Left renal pelvis (tissue), 4 donors: ENCODE measurements at regions not wholly inside any gene's neighbourhood (a gene's known extent, or its start where the extent isn't known, plus 50 kb on each side); places are given as distances from the start of the nearest gene placed in this dataset.

Experiments
- DNase-seq, 4 donors: peaks; one replicate each; pipeline ENCODE4 v3.0.0-alpha.2; 2013; ENCODE audit warnings: low read depth in 4 of 4, low spot score in 3 of 4

- no peak for DNase-seq
These were observed 127.6 kb upstream of the RASGRP1 start for GRCh38 chr15:38691965-38692788.

- DNase-seq: no peak
These were observed 128.1 kb upstream of the RASGRP1 start for GRCh38 chr15:38692789-38693062.

DNA sequence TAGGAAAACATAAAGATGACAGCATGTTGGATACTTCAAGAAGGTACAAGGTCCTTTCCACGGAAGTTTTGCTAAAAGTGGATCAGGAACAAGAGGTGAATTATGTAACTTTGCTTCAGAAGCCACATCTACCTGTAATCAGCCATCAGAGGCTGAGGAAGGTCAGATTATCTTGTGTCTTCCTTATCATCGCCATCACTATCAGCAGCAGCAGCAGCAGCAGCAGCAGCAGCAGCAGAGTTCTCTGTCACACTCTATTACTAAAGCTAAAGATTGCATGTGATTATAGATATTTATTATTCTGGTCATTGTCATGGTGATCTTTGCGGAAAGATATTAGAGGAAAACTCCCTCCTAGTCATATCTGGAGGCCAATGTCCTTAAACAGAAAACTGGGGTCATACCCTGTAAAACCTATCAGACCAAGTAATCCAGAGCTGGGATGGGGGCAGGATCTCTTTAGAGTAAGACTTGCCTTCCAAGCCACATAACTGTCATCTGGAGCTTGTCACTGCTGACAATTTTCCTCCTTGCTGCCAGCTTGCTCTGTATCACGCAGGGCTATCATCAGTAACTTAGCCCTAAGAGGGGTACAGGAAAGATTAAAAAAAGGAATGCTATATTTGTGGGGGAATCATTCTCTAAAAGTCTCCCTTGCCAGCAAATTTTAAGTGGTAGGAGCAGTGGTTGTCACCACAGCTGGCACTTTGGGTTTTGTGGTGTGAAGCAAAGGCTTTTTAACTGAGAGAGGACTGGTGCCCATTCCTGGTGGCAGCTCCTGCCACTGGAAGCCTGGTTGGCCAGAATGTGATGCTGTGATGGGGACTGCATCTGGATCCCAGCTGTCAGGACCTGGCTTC lies 130.9 kb upstream of the RASGRP1 start:
- no peak for DNase-seq

DNA sequence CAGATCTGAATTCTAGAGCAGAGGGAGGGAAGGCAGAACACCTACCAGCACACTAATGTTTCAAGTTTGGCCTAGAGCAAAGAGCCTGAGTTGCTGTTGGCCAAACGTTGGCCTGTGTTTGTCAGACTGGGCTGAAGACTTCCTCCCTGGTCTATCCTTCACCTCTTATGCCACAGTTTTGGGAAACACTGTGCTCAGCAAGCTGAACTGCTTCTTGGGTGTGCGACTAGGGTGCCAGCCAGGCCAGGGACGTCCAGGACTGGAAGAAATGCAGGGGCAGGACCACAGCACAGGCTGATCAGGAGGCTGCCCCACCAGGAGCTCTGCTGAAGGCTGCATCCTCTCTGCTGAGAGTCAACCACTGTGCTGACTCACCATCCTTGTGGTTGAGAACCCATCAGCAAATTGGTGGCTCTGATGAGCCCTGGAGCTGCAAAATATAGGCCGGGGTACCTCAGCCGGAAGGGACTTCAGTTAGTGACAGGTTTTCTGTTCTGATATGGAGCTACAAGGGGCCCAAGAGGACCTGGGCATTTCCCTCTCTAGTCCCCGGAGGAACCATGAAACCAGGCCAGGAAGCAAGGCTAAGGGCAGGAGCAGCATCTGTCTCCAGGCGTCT lies 131.6 kb upstream of the RASGRP1 start:
- DNase-seq: no peak

DNA sequence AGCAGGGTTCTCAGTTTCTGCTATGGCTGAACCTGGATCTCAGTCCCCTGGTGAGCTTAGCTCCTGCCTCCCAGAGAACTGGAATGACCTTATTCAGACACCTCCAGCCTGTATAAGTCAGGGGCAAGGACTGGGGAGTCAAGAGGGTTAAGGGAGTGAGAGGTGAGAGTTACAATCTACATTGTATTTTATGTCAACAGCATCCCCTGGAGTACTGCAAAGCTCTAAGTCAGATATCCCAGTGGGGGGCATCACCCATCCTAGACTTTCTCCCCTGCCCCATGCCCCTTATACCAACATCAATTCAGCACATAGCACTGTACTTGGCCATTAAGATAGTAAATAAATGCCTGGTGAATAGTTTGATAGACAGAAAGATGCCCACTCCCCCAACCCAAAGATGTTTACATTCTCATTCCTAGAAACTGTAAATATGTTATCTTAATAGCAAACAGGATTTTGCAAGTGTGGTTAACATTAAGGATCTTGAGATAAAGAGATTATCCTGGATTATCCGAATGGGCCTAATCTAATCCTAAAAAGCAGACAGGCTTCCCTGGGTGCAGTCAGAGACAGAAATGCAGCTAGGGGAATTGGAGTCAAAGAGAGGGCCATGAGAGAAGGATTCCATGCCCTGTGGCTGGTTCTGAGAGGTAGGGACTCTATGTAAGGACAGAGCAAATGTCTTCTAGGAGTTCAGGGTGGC lies 132.3 kb upstream of the RASGRP1 start:
- no peak for DNase-seq

GRCh38 chr15:38698254-38698653 lies 133.6 kb upstream of the RASGRP1 start:
- DNase-seq: no peak

DNA sequence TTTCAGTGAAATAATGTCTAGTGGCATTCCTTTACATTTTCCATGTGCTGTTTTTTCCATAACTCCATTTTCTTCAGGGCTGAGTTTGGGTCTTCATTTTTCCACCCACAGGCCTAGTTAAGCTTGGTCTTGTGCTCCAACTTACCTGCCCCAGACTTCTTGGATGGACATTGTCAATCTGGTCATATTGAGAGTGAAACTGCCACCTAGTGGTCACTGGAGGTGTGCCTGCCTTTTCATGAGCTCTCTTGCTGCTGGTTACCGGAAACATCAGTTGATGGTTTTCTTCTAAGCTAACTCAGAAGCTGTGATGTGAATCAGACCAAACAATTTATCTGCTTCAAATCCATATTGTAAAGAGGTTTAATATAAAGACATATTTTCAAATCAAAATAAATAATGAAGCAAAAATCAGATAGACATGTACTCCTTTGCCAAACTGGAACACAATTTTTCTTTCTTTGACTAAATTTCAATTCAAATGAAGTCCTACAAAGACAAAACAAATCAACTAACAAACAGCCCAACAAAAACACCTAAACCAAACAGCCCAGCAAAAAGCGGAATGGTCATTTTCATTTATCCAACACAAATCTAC lies 135.1 kb upstream of the RASGRP1 start:
- no peak for DNase-seq

- no peak for DNase-seq
These were observed 136.5 kb upstream of the RASGRP1 start for GRCh38 chr15:38701149-38701548.

DNA sequence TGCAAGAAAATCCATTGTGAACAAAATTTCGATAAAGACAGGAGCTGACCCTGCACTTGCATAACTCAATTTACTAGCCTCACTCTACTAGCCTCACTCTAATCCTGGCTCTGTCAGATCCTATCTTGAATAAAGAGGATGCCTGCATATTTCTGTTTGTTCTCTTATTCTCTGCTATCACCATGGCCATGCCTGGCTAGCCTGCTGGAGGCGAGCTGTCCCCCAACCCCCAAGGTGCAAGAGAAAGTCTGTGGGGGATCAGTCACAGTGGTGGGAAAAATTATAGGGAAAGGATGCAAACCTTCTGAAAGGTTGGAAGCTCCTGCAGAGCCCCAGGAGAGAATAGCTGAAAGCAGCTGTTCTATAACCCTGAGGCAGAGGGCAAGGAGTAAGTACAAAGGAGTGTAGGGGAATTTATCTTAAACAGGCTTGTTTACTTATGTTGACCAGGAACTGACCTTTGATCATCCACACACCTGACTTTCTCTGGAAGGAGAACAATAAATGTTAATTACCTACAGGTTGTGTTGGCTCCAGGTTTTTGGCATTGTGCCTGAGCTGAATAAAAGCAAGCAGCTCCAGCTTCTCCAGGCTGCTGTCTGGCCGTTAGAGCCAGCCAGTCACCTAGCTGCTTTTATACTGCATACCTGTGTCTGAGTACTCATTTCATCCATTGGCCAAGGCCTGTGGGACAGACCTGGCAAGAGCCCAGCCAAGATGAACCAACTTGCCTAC lies 137.7 kb upstream of the RASGRP1 start:
- DNase-seq: no peak

GRCh38 chr15:38705436-38706219 lies 141.0 kb upstream of the RASGRP1 start:
- DNase-seq: no peak

DNA sequence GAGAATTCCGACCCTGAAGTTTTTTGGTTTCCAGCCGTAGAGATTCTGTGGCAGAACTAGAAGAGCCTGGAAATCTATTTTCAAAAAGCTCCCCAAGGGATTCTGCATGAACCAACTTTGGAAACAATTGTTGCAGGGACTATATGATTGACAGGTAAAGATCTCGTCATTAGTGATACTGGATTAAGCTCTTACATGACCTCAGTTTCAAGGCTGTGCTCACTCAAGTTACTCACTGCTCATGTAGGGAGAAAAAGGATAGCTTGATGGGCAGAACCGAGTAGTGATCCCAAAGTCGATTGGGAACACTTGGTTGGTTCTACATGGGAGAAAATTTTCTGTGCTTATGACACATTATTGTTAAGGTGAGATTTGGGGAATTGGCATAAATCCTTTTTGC lies 142.3 kb upstream of the RASGRP1 start:
- DNase-seq: no peak

DNA sequence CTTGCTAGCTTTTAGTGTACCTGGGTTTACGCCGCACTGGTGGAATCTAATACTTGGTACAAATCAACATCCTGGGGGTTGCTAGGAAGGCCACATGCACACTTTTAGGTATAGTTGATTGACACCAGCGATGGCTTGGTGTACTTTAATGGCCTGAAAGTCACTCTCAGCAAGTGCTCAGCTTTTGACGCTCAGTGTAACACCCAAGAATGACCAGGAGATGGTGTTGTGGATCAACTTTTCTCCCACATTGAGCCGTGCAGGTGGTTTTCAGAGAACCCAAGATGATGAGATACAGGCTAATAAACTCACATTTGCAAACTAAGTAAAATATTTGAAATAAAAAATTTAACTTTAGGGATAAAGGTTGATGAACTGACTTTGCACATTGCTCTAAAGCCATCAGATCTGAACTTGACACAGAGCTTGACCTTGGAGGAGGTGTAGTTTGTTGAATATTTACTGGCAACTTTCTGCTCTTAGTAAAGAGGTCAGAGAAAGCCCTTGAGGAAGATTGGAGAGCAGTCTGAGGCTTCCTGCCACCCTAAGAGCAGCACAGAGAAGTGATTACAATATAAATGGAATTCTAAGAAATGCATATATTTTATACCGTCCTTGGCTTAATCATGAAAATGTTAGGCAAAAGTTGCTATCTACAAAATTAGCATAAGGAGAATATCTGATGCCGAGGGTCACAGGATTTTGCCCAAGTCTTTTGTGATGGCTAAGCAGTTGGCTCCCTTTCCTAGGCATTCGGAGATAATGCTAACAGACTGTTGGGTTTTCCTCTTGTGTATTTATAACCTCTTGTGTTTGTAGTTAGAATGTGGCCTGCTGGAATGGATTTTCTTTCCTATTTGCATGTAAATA lies 143.4 kb upstream of the RASGRP1 start:
- DNase-seq: no peak

DNA sequence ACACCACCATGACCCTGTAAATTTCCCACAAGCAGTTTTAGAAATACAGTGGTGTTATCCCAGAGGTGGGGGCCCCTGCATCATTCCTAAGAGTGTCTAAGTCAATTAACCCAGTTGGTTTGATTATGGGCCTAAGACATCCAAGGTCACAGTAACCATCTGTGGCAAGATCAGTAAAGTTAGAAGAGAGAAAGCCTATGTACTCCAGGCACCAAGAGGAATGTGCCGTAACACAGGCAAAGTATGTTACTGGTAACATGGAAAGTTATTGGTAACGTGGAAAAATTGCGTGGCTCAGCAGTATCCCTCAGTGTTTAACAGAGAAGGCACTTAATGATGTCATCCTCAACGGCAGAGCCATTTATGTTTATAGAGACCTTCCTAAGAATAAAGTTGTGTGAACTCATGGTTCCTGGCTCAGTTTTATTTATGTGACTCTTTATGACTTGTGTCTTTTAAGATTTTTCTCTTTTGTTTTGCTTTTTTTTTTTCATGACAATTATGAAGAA lies 144.1 kb upstream of the RASGRP1 start:
- no peak for DNase-seq

DNA sequence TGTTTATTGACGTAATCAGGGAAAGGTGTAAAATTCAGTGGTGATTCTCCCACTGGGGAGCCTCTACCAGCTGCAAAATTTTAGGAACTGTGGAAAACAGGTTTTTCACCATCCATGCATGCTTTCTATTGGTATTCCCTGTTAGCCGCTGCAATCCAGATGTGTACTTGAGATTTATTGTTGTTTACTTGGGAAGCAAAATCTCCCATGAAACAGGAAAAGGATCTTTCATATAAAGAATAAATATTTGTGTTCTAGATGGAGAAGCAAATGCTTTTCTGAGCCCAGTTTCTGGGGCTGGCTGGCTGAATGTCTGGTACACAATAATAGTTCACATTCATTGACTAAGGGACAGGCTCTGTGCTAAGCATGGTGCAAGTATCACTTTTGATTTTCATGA lies 144.6 kb upstream of the RASGRP1 start:
- DNase-seq: no peak

DNA sequence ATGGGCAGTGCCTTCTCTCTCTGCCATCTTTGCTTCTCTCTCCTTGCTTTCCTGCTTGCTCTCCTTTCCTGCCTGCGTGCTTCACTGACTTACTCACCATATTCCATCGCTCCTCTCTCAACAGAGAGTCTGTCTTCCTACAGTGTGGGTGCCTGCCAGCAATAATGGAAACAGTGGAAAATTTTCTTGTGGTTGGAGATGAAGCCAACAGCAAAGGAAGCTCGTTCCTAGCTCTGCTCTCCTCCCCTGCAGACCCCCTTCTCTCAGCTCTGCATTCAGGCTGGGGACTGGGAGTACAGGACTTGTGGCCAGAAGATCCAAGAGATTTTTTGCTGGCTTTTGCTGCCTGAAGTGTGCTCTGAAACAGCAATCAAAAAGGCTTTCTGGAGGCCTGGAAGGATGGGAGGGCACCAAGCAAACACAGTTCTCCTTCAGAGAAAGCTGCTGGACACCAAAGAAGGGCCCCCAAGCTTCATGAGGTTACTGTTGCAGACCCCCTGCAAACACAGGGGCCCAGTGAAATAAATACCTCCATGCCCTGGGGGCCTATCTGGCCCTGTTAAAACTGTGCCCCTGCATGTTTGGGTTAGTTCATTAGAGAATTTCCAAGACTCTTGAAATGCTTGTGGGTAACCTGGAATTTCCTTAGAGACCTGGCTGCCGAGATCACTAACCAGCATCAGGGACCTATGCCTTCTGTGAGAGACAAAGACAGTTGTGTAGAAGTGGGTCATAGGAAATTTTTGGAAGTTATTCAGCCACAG lies 149.9 kb upstream of the RASGRP1 start:
- DNase-seq: no peak

GRCh38 chr15:38720893-38721567 lies 156.4 kb upstream of the RASGRP1 start:
- DNase-seq: no peak

DNA sequence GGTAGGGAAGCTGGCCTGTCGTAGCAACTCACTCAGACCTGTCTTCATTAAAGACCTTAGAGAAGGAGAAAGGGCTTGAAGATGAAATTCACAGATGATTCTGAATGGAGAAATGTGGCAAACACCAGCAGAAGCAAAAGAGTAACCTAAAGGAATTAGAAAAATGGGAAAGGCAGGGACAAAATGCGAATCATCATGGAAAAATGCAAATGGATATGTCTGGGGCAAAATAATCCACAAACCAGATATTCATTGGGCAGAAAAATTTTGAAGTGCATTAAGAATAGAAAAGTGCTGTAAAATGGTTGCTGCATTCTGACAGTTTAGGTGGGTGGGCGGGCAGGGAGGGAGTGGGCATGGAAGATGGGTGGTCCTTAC lies 156.9 kb upstream of the RASGRP1 start:
- DNase-seq: no peak
